Activated naive CD4-positive, alpha-beta T cell treated with Interleukin-2 at 50 U/mL for 16 hours (primary cell): ENCODE measurements at regions not wholly inside any gene's neighbourhood (a gene's known extent, or its start where the extent isn't known, plus 50 kb on each side); places are given as distances from the start of the nearest gene placed in this dataset.

Source experiments
- DNase-seq: peaks from one replicate; pipeline ENCODE4 v3.0.0-alpha.2; 2020

DNA sequence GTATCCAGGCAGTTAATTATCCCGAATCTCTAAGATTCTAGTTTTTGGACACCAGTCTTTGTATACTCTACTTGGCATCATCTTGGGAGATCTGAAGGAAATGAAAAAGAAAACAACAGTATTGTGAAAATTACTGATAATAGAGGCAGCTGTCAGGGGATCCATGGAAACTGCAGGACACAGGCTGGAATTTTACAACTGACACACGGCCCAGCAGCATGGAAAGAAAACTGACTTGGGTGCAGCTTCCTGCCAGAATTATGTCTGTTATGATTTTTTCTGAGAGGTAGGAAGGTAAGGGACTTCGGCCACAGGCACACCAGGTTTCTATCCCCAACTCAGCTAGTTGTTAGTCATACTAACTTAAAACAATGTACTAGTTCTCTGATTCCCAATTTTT, 57.7 kb upstream of the ERBB4 start:
- DNase-seq: no peak

- DNase-seq: no peak
These were observed 56.5 kb upstream of the ERBB4 start for GRCh38 chr2:212595036-212595654.

- DNase-seq: no peak
These were observed 54.1 kb upstream of the ERBB4 start for GRCh38 chr2:212592695-212593094.
